H9 (cell line): ENCODE measurements at regions not wholly inside any gene's neighbourhood (a gene's known extent, or its start where the extent isn't known, plus 50 kb on each side); places are given as distances from the start of the nearest gene placed in this dataset.

ENCODE experiments used
- DNase-seq: peaks from one replicate; pipeline ENCODE4 v3.0.0-alpha.2; 2017
- H2AFZ ChIP-seq: one replicate; pipeline ENCODE4 v1.6.1; 2013; ENCODE audit warnings: mild to moderate bottlenecking, low read length, control low read depth, moderate library complexity
- H2AK5ac ChIP-seq: 2 replicates; pipeline ENCODE4 v1.6.1; 2013; ENCODE audit warnings: low read length, control low read depth, mixed read lengths; ENCODE audit not compliant: insufficient read length
- H2BK120ac ChIP-seq: one replicate; pipeline ENCODE4 v1.6.1; 2013; ENCODE audit warnings: low read depth, mild to moderate bottlenecking, low read length, control low read depth, inconsistent platforms; ENCODE audit not compliant: poor library complexity, severe bottlenecking
- H2BK12ac ChIP-seq: 2 replicates; pipeline ENCODE4 v1.6.1; 2013; ENCODE audit warnings: low read length, control low read depth, mixed read lengths, low read depth; ENCODE audit not compliant: insufficient read length
- H2BK15ac ChIP-seq: 2 replicates; pipeline ENCODE4 v1.6.1; 2013; ENCODE audit warnings: low read depth, low read length, control low read depth
- H2BK20ac ChIP-seq: one replicate; pipeline ENCODE4 v1.6.1; 2013; ENCODE audit warnings: low read depth, mild to moderate bottlenecking, low read length, control low read depth, inconsistent platforms; ENCODE audit not compliant: poor library complexity, severe bottlenecking
- H2BK5ac ChIP-seq: 2 replicates; pipeline ENCODE4 v1.6.1; 2013; ENCODE audit warnings: low read length, control low read depth, mixed read lengths; ENCODE audit not compliant: insufficient read length
- H3K14ac ChIP-seq: 2 replicates; pipeline ENCODE4 v1.6.1; 2013; ENCODE audit warnings: low read length, control low read depth; ENCODE audit not compliant: insufficient read depth
- H3K18ac ChIP-seq: 2 replicates; pipeline ENCODE4 v1.6.1; 2013; ENCODE audit warnings: low read depth, mild to moderate bottlenecking, mixed read lengths, low read length, control low read depth; ENCODE audit not compliant: insufficient read length
- H3K23ac ChIP-seq: 2 replicates; pipeline ENCODE4 v1.6.1; 2013; ENCODE audit warnings: low read length, control low read depth, mixed read lengths, low read depth; ENCODE audit not compliant: insufficient read length
- H3K23me2 ChIP-seq: 2 replicates; pipeline ENCODE4 v1.6.1; 2013; ENCODE audit warnings: low read depth, mild to moderate bottlenecking, mixed read lengths, low read length, control low read depth; ENCODE audit not compliant: insufficient read length, poor library complexity, severe bottlenecking
- H3K27ac ChIP-seq: 2 replicates; pipeline ENCODE4 v1.5.1; 2013; ENCODE audit warnings: low read length, control low read depth, mixed read lengths, low read depth; ENCODE audit not compliant: insufficient read length
- H3K27me3 ChIP-seq: 2 replicates; pipeline ENCODE4 v1.6.1; 2013; ENCODE audit warnings: low read length, control low read depth, inconsistent platforms; ENCODE audit not compliant: insufficient read depth
- H3K4ac ChIP-seq: 2 replicates; pipeline ENCODE4 v1.6.1; 2013; ENCODE audit warnings: low read depth, mild to moderate bottlenecking, control low read depth, inconsistent platforms, low read length, moderate library complexity
- H3K4me1 ChIP-seq: 2 replicates; pipeline ENCODE4 v1.6.1; 2013; ENCODE audit warnings: low read length, control low read depth, inconsistent platforms; ENCODE audit not compliant: insufficient read depth
- H3K4me2 ChIP-seq: 2 replicates; pipeline ENCODE4 v1.6.1; 2013; ENCODE audit warnings: low read length, control low read depth, mixed read lengths; ENCODE audit not compliant: insufficient read length, insufficient read depth
- H3K56ac ChIP-seq: 2 replicates; pipeline ENCODE4 v1.6.1; 2013; ENCODE audit warnings: low read depth, mild to moderate bottlenecking, mixed read lengths, low read length, control low read depth; ENCODE audit not compliant: insufficient read length
- H3K79me1 ChIP-seq: 2 replicates; pipeline ENCODE4 v1.6.1; 2013; ENCODE audit warnings: low read depth, mild to moderate bottlenecking, moderate library complexity, low read length, control low read depth, inconsistent platforms; ENCODE audit not compliant: insufficient read depth, poor library complexity, severe bottlenecking
- H3K79me2 ChIP-seq: 2 replicates; pipeline ENCODE4 v1.6.1; 2013; ENCODE audit warnings: low read length, control low read depth, inconsistent platforms; ENCODE audit not compliant: insufficient read depth
- H3K9ac ChIP-seq: 2 replicates; pipeline ENCODE4 v1.6.1; 2013; ENCODE audit warnings: low read length, control low read depth, mixed read lengths; ENCODE audit not compliant: insufficient read length; ENCODE audit errors: extremely low read depth
- H3K9me3 ChIP-seq: one replicate; pipeline ENCODE4 v1.6.1; 2013; ENCODE audit warnings: low read depth, low read length, inconsistent platforms; ENCODE audit not compliant: control insufficient read depth
- H3T11ph ChIP-seq: one replicate; pipeline ENCODE4 v1.6.1; 2013; ENCODE audit warnings: mild to moderate bottlenecking, low read length, control low read depth, inconsistent platforms
- H4K20me1 ChIP-seq: one replicate; pipeline ENCODE4 v1.6.1; 2013; ENCODE audit not compliant: control insufficient read depth, insufficient read length, insufficient read depth
- H4K5ac ChIP-seq: 2 replicates; pipeline ENCODE4 v1.6.1; 2013; ENCODE audit warnings: low read depth, mild to moderate bottlenecking, mixed read lengths, low read length, control low read depth; ENCODE audit not compliant: insufficient read length
- H4K8ac ChIP-seq: replicated peaks from 2 replicates; pipeline ENCODE4 v1.6.1; 2013; ENCODE audit warnings: low read length, control low read depth, mixed read lengths, low read depth; ENCODE audit not compliant: insufficient read length
- H4K91ac ChIP-seq: 2 replicates; pipeline ENCODE4 v1.6.1; 2013; ENCODE audit warnings: low read depth, mild to moderate bottlenecking, moderate library complexity, mixed read lengths, low read length, control low read depth; ENCODE audit not compliant: insufficient read length
- H3K27ac Mint-ChIP-seq, 3 experiments: 2 replicates in 2 of 3; 3 replicates in 1 of 3; pipeline ENCODE4 v1.8.0; 2020 to 2021; ENCODE audit warnings: mixed read lengths in 3 of 3, mild to moderate bottlenecking in 1 of 3, moderate library complexity in 1 of 3
- H3K27me3 Mint-ChIP-seq: 2 replicates; pipeline ENCODE4 v1.8.0; 2021; ENCODE audit warnings: low read depth, mild to moderate bottlenecking, moderate library complexity, mixed read lengths
- H3K36me3 Mint-ChIP-seq, 3 experiments: 2 replicates in 2 of 3; 3 replicates in 1 of 3; pipeline ENCODE4 v1.8.0; 2020 to 2021; ENCODE audit warnings: low read depth in 3 of 3, mixed read lengths in 3 of 3; ENCODE audit not compliant: insufficient read depth in 1 of 3
- H3K4me1 Mint-ChIP-seq, 2 experiments: 2 replicates each; pipeline ENCODE4 v1.8.0; 2020; ENCODE audit warnings: mixed read lengths in 2 of 2
- H3K4me3 Mint-ChIP-seq, 2 experiments: 2 replicates in 1 of 2; 3 replicates in 1 of 2; pipeline ENCODE4 v1.8.0; 2020 to 2021; ENCODE audit warnings: mild to moderate bottlenecking in 2 of 2, mixed read lengths in 2 of 2, moderate library complexity in 1 of 2
- H3K9me3 Mint-ChIP-seq, 2 experiments: 2 replicates in 1 of 2; 3 replicates in 1 of 2; pipeline ENCODE4 v1.8.0; 2020; ENCODE audit warnings: mild to moderate bottlenecking in 2 of 2, mixed read lengths in 2 of 2, moderate library complexity in 1 of 2
- WGBS: extraction: QIAGEN DNeasy Blood & Tissue Kit; methylation state at CpG from one replicate; pipeline ENCODE4 v1.1.7; 2013; ENCODE audit warnings: missing lambda C conversion rate, low lambda C conversion rate, mixed read lengths; ENCODE audit not compliant: insufficient read length; ENCODE audit errors: extremely low coverage; 5-methylcytosine and 5-hydroxymethylcytosine counted together
- TF ChIP-seq, protein P1 (sequence below): fragments of 200-600 bp; sonication (generic); conservative IDR thresholded peaks from 3 replicates; pipeline ENCODE4 v1.8.0; 2021; ENCODE audit warnings: antibody characterized with exemption, mild to moderate bottlenecking

DNA sequence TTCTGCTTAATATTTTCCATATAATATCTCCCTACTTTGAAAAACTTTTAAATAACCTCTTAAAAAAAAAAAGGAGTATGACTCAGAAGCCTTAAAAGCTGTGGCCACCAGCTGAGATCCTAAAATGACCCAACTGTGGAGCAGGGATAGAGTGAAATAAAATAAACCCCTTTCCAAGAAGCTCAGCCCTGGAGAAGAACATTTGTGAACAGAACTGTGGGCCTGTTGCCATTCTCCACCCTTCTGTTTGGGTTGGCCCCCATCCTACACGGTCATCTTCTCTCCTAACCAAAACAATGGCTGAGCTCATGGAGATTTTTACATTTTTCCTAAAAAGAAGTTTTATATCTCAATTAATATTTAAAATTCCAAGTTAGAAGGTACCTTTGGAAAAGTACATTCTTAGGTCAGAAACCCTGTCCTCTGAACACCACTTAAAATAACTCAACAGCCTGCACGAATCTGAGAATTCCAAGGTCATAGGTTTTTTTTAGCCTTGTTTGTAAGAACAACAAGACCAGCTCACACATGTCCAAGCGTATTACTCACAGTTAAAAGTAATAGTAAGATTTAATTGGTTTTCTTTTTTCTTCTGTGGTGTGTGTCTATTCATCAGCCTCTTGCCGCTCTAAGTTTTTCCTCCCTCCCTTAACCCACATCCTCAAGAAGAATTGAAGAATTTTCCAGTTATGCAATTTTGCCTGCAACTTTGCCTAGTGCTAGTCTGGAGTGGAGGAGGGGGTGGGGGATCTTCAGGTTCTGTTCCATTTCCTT lies 107.7 kb upstream of the ERRFI1 start:
- no peak overlapping the region for H3K4me2 ChIP-seq

More for the DNA sequence above, 107.7 kb upstream of the ERRFI1 start:
- H2AK5ac ChIP-seq, result no peak overlapping the region
- no peak overlapping the region for H3K18ac ChIP-seq
- no peak overlapping the region for H2BK12ac ChIP-seq
- TF ChIP-seq, protein P1, sequence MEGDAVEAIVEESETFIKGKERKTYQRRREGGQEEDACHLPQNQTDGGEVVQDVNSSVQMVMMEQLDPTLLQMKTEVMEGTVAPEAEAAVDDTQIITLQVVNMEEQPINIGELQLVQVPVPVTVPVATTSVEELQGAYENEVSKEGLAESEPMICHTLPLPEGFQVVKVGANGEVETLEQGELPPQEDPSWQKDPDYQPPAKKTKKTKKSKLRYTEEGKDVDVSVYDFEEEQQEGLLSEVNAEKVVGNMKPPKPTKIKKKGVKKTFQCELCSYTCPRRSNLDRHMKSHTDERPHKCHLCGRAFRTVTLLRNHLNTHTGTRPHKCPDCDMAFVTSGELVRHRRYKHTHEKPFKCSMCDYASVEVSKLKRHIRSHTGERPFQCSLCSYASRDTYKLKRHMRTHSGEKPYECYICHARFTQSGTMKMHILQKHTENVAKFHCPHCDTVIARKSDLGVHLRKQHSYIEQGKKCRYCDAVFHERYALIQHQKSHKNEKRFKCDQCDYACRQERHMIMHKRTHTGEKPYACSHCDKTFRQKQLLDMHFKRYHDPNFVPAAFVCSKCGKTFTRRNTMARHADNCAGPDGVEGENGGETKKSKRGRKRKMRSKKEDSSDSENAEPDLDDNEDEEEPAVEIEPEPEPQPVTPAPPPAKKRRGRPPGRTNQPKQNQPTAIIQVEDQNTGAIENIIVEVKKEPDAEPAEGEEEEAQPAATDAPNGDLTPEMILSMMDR, result no peak
- WGBS, result no CpG with 5 or more reads among the region's 4 CpGs
- H4K5ac ChIP-seq, result no peak overlapping the region
- no peak overlapping the region for H2AFZ ChIP-seq
- H2BK120ac ChIP-seq, result no peak overlapping the region
- Mint-ChIP-seq H3K4me3 (no peak overlapping the region), H3K27me3 (no peaks in the 10 kb centered on the region; the same call in 1 of the 2 replicates), H3K27ac (no peak overlapping the region), H3K9me3 (no peaks in the 10 kb centered on the region), H3K36me3 (no peaks in the 10 kb centered on the region), H3K4me1 (peaks cover 5 to 9% of the 10 kb centered on the region in 2 experiments)
- DNase-seq, result no peak
- H4K20me1 ChIP-seq, result no peaks in the 10 kb centered on the region
- H3K4me1 ChIP-seq, result no peaks in the 10 kb centered on the region; the same call in 1 of the 2 replicates
- H2BK5ac ChIP-seq, result no peak overlapping the region
- H3K79me2 ChIP-seq, result no peaks in the 10 kb centered on the region
- H3K9me3 ChIP-seq, result no peaks in the 10 kb centered on the region
- H3K23me2 ChIP-seq, result no peaks in the 10 kb centered on the region
- H4K8ac ChIP-seq, result no peak overlapping the region
- H3K14ac ChIP-seq, result no peak overlapping the region
- no peak overlapping the region for H3K56ac ChIP-seq
- no peak overlapping the region for H3K23ac ChIP-seq
- H3K27ac ChIP-seq, result no peak overlapping the region
- H3K4ac ChIP-seq, result no peak overlapping the region
- H3K9ac ChIP-seq, result no peak overlapping the region
- H2BK15ac ChIP-seq, result no peak overlapping the region
- no peaks in the 10 kb centered on the region for H3K27me3 ChIP-seq
- H3T11ph ChIP-seq, result no peak overlapping the region
- H4K91ac ChIP-seq, result no peak overlapping the region
- H3K79me1 ChIP-seq, result no peaks in the 10 kb centered on the region
- peak overlapping the region; percentile 26 for H2BK20ac ChIP-seq
